Liver (tissue), 8 donors: ENCODE measurements at regions not wholly inside any gene's neighbourhood (a gene's known extent, or its start where the extent isn't known, plus 50 kb on each side); places are given as distances from the start of the nearest gene placed in this dataset.

ENCODE experiments used
- DNase-seq: peaks from one replicate; pipeline ENCODE4 v3.0.0-alpha.2; 2017; ENCODE audit warnings: low spot score
- H3K27ac ChIP-seq, 2 donors: one replicate each; pipeline ENCODE4 v1.7.0; 2013; ENCODE audit warnings: inconsistent platforms in 2 of 2, low read length in 2 of 2, control low read depth in 1 of 2, low read depth in 1 of 2, mild to moderate bottlenecking in 1 of 2
- H3K27me3 ChIP-seq, 4 donors: one replicate each; pipeline versions ENCODE4 v1.6.1 to v1.7.0; 2013; ENCODE audit warnings: low read length in 3 of 4, inconsistent platforms in 1 of 4, mild to moderate bottlenecking in 1 of 4, moderate library complexity in 1 of 4; ENCODE audit not compliant: control insufficient read depth in 4 of 4, insufficient read depth in 4 of 4
- H3K36me3 ChIP-seq, 4 donors: one replicate each; pipeline versions ENCODE4 v1.6.1 to v1.7.0; 2013; ENCODE audit warnings: low read length in 3 of 4, mild to moderate bottlenecking in 3 of 4, low read depth in 1 of 4, moderate library complexity in 1 of 4; ENCODE audit not compliant: control insufficient read depth in 4 of 4, insufficient read depth in 3 of 4
- H3K4me1 ChIP-seq, 4 donors: one replicate each; pipeline versions ENCODE4 v1.6.1 to v1.7.0; 2013; ENCODE audit warnings: low read length in 3 of 4, mild to moderate bottlenecking in 3 of 4, moderate library complexity in 1 of 4; ENCODE audit not compliant: control insufficient read depth in 4 of 4, insufficient read depth in 4 of 4
- H3K4me3 ChIP-seq, 3 donors: one replicate each; pipeline versions ENCODE4 v1.6.1 to v1.7.0; 2013; ENCODE audit warnings: low read length in 3 of 3, control low read depth in 1 of 3, low read depth in 1 of 3, mild to moderate bottlenecking in 1 of 3
- H3K9ac ChIP-seq, 2 donors: one replicate each; pipeline ENCODE4 v1.7.0; 2013; ENCODE audit warnings: low read length in 2 of 2, mild to moderate bottlenecking in 2 of 2, moderate library complexity in 2 of 2, control low read depth in 1 of 2, low read depth in 1 of 2
- H3K9me3 ChIP-seq, 4 donors: one replicate each; pipeline versions ENCODE4 v1.6.1 to v1.7.0; 2013; ENCODE audit warnings: low read length in 3 of 4; ENCODE audit not compliant: control insufficient read depth in 4 of 4
- EGR1 ChIP-seq, 2 donors: IDR thresholded peaks; 2 replicates each; pipeline ENCODE4 v1.6.1; 2016 to 2018; ENCODE audit warnings: antibody characterized with exemption in 2 of 2, low read depth in 2 of 2
- FOXA1 ChIP-seq: IDR thresholded peaks from 2 replicates; pipeline ENCODE4 v1.6.1; 2016; ENCODE audit warnings: antibody characterized with exemption
- FOXA2 ChIP-seq: IDR thresholded peaks from 2 replicates; pipeline ENCODE4 v1.6.1; 2016; ENCODE audit warnings: antibody characterized with exemption
- GABPA ChIP-seq, 2 donors: IDR thresholded peaks in 1 of 2; conservative IDR thresholded peaks in 1 of 2; 2 replicates each; pipeline ENCODE4 v1.6.1; 2016; ENCODE audit warnings: antibody characterized with exemption in 2 of 2, mild to moderate bottlenecking in 1 of 2, moderate library complexity in 1 of 2
- HNF4G ChIP-seq: IDR thresholded peaks from 2 replicates; pipeline ENCODE4 v1.6.1; 2016; ENCODE audit warnings: antibody characterized with exemption
- JUND ChIP-seq, 2 donors: IDR thresholded peaks; 2 replicates each; pipeline ENCODE4 v1.6.1; 2016; ENCODE audit warnings: antibody characterized with exemption in 2 of 2
- NR2F2 ChIP-seq: IDR thresholded peaks from 2 replicates; pipeline ENCODE4 v1.6.1; 2016; ENCODE audit warnings: antibody characterized with exemption
- RAD21 ChIP-seq, 2 donors: IDR thresholded peaks; 2 replicates each; pipeline ENCODE4 v1.6.1; 2016; ENCODE audit warnings: antibody characterized with exemption in 2 of 2, mild to moderate bottlenecking in 2 of 2
- SP1 ChIP-seq: IDR thresholded peaks from 2 replicates; pipeline ENCODE4 v1.6.1; 2018; ENCODE audit warnings: antibody characterized with exemption, mild to moderate bottlenecking
- TAF1 ChIP-seq: conservative IDR thresholded peaks from 2 replicates; pipeline ENCODE4 v1.6.1; 2016; ENCODE audit warnings: antibody characterized with exemption, mild to moderate bottlenecking
- YY1 ChIP-seq: IDR thresholded peaks from 2 replicates; pipeline ENCODE4 v1.6.1; 2016; ENCODE audit warnings: antibody characterized with exemption, mild to moderate bottlenecking
- WGBS: extraction: QIAGEN DNeasy Blood & Tissue Kit; methylation state at CpG from one replicate; pipeline ENCODE4 v1.1.7; 2013; 5-methylcytosine and 5-hydroxymethylcytosine counted together
- TF ChIP-seq, protein P1 (sequence below): fragments of 150-350 bp; IDR thresholded peaks from 2 replicates; pipeline ENCODE4 v1.5.1; 2017; ENCODE audit warnings: improper control_type of control experiment, low read depth, low read length; ENCODE audit not compliant: missing input control
- TF ChIP-seq, protein P2 (sequence below): IDR thresholded peaks from 2 replicates; pipeline ENCODE4 v1.6.1; 2016; ENCODE audit warnings: antibody characterized with exemption
- TF ChIP-seq, protein P3 (sequence below): IDR thresholded peaks from 2 replicates; pipeline ENCODE4 v1.6.1; 2016; ENCODE audit warnings: antibody characterized with exemption
- TF ChIP-seq, protein P4 (sequence below): IDR thresholded peaks from 2 replicates; pipeline ENCODE4 v1.6.1; 2016; ENCODE audit warnings: antibody characterized with exemption
- TF ChIP-seq, protein P5 (sequence below): IDR thresholded peaks from 2 replicates; pipeline ENCODE4 v1.6.1; 2016; ENCODE audit warnings: antibody characterized with exemption, mild to moderate bottlenecking
- donor health status: healthy.
- donor health status: healthy.
- donor health status: healthy.
- donor health status: healthy.
- donor health status: healthy.

DNA sequence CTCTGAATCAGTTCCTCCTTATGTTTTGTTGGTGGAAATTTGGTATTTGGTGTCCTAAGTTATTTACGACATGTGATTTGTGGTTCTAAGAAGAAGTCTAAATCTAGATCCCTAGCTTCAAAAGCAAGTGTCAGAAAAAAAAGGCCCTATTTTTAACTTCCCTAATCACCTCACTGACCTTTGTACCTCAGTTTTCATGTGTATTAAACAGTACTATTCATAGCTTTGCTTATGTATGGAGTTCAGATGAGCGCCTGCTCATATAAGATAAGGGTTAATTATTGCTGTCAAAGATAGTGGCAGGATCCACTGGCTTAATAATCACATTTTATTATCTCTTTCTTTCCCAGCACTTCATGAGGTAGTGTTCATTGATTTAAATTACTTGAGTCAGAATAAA lies 318.2 kb downstream of the PARP8 start:
- Histone ChIP-seq H3K9ac (no peak overlapping the region), H3K4me1 (no peaks in the 10 kb centered on the region)
- 80% methylated on average over 2 of the region's 2 CpGs for WGBS

DNA sequence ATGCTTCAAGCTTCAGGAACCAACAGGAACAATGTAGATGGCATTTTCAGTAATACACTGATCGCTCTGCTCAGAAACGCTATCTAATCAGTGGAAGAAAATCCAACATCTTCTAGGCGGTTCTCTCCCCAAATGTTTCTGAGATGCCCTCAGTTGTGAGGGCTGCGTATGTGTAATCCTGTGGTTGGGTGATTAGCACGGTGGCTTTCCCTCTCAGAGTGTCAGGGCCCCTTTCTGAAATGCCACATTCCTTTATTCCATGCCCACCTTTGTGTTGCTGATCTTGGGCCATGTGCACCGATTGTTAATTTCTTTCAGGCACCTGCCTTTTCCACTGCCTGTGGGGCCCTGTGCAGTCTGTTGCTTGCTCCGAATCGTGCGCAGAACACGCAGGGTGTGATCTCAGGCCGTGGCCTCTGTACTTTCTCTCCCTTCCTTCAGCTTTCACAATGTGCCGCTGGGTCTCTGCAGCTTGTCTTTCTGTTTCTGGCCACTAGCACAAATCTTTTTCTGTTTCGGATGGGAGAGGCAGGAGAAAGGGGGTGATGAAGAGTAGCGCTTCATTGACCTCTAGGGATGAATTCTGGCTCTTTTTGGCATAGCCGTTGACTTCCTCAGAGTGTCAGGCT lies 324.0 kb downstream of the PARP8 start:
- WGBS = 86% methylated on average over 15 of the region's 15 CpGs
- H3K4me3 ChIP-seq = no peak overlapping the region
- no peaks in the 10 kb centered on the region for H3K4me1 ChIP-seq
- DNase-seq = no peak
- TF ChIP-seq FOXA2 (no peak), JUND (IDR thresholded peaks at IDR 0.05) (no peak), EGR1 (IDR thresholded peaks at IDR 0.05; ENCODE audit: low read depth in 2 of 2) (no peak), YY1 (no peak), TAF1 (no peak), RAD21 (IDR thresholded peaks at IDR 0.05) (no peak), NR2F2 (no peak), HNF4G (no peak)
- TF ChIP-seq, protein P1, sequence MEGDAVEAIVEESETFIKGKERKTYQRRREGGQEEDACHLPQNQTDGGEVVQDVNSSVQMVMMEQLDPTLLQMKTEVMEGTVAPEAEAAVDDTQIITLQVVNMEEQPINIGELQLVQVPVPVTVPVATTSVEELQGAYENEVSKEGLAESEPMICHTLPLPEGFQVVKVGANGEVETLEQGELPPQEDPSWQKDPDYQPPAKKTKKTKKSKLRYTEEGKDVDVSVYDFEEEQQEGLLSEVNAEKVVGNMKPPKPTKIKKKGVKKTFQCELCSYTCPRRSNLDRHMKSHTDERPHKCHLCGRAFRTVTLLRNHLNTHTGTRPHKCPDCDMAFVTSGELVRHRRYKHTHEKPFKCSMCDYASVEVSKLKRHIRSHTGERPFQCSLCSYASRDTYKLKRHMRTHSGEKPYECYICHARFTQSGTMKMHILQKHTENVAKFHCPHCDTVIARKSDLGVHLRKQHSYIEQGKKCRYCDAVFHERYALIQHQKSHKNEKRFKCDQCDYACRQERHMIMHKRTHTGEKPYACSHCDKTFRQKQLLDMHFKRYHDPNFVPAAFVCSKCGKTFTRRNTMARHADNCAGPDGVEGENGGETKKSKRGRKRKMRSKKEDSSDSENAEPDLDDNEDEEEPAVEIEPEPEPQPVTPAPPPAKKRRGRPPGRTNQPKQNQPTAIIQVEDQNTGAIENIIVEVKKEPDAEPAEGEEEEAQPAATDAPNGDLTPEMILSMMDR = no peak
- H3K9me3 ChIP-seq = no peaks in the 10 kb centered on the region
- H3K27me3 ChIP-seq = no peaks in the 10 kb centered on the region
- no peaks in the 10 kb centered on the region for H3K36me3 ChIP-seq
- H3K27ac ChIP-seq = no peak overlapping the region
- H3K9ac ChIP-seq = no peak overlapping the region

More for the DNA sequence above, 318.2 kb downstream of the PARP8 start:
- H3K27ac ChIP-seq = no peak overlapping the region
- DNase-seq = no peak
- H3K9me3 ChIP-seq = peaks cover 0 to 2% (median 0%) of the 10 kb centered on the region in 4 donors
- no peaks in the 10 kb centered on the region for H3K36me3 ChIP-seq
- H3K27me3 ChIP-seq = peaks cover 0 to 2% (median 0%) of the 10 kb centered on the region in 4 donors
- no peak overlapping the region for H3K4me3 ChIP-seq
- TF ChIP-seq, protein P2, sequence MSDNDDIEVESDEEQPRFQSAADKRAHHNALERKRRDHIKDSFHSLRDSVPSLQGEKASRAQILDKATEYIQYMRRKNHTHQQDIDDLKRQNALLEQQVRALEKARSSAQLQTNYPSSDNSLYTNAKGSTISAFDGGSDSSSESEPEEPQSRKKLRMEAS = no peak
- no peak for TF ChIP-seq HNF4G
- no peak for TF ChIP-seq SP1
- TF ChIP-seq, protein P3, sequence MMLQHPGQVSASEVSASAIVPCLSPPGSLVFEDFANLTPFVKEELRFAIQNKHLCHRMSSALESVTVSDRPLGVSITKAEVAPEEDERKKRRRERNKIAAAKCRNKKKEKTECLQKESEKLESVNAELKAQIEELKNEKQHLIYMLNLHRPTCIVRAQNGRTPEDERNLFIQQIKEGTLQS = no peak
- TF ChIP-seq GABPA (IDR thresholded peaks at IDR 0.05 in 1 of 2, conservative IDR thresholded peaks at IDR 0.05 in 1 of 2) = no peak

DNA sequence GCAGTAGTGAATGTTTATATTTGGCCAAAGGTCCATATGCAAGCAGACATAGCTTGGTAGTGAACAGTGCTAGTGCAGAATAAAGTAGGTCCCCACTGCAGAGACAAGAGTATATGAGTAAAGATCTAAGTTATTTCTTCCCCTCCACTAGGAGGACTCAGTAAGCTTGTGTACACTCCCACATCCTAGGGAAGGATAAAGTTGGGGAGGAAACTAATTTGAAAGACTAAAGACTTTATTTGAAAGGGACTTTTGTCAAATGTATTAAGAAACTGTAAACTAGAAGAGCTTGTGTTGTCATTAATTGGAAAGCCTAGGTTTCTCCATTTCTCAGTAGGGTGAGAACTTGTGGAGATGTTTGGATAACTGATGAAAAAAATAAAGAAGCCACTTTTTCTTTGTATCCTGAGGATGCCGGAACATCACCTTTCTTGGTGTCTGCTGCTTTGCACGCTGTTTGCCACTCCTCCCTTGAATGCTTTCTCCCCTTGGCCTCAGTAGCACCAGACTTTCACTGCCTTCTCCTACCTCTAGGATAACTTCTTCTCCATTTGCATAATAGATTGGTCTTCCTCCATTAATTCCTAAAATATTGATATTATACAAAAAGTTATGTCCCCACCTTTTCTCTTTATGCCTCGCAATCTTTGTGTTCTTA lies 329.0 kb downstream of the PARP8 start:
- 71% methylated on average over 3 of the region's 3 CpGs for WGBS
- Histone ChIP-seq H3K4me1 (no peaks in the 10 kb centered on the region), H3K36me3 (no peaks in the 10 kb centered on the region), H3K9me3 (no peaks in the 10 kb centered on the region), H3K27me3 (peaks cover 0 to 2% (median 0%) of the 10 kb centered on the region in 4 donors), H3K4me3 (no peak overlapping the region), H3K27ac (no peak overlapping the region), H3K9ac (no peak overlapping the region)
- no peak for DNase-seq
- TF ChIP-seq TAF1 (no peak), YY1 (no peak), FOXA1 (no peak), RAD21 (IDR thresholded peaks at IDR 0.05) (no peak), FOXA2 (no peak), NR2F2 (no peak)
- TF ChIP-seq, protein P4, sequence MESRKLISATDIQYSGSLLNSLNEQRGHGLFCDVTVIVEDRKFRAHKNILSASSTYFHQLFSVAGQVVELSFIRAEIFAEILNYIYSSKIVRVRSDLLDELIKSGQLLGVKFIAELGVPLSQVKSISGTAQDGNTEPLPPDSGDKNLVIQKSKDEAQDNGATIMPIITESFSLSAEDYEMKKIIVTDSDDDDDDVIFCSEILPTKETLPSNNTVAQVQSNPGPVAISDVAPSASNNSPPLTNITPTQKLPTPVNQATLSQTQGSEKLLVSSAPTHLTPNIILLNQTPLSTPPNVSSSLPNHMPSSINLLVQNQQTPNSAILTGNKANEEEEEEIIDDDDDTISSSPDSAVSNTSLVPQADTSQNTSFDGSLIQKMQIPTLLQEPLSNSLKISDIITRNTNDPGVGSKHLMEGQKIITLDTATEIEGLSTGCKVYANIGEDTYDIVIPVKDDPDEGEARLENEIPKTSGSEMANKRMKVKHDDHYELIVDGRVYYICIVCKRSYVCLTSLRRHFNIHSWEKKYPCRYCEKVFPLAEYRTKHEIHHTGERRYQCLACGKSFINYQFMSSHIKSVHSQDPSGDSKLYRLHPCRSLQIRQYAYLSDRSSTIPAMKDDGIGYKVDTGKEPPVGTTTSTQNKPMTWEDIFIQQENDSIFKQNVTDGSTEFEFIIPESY = no peak
- TF ChIP-seq, protein P3 = no peak
- TF ChIP-seq, protein P5, sequence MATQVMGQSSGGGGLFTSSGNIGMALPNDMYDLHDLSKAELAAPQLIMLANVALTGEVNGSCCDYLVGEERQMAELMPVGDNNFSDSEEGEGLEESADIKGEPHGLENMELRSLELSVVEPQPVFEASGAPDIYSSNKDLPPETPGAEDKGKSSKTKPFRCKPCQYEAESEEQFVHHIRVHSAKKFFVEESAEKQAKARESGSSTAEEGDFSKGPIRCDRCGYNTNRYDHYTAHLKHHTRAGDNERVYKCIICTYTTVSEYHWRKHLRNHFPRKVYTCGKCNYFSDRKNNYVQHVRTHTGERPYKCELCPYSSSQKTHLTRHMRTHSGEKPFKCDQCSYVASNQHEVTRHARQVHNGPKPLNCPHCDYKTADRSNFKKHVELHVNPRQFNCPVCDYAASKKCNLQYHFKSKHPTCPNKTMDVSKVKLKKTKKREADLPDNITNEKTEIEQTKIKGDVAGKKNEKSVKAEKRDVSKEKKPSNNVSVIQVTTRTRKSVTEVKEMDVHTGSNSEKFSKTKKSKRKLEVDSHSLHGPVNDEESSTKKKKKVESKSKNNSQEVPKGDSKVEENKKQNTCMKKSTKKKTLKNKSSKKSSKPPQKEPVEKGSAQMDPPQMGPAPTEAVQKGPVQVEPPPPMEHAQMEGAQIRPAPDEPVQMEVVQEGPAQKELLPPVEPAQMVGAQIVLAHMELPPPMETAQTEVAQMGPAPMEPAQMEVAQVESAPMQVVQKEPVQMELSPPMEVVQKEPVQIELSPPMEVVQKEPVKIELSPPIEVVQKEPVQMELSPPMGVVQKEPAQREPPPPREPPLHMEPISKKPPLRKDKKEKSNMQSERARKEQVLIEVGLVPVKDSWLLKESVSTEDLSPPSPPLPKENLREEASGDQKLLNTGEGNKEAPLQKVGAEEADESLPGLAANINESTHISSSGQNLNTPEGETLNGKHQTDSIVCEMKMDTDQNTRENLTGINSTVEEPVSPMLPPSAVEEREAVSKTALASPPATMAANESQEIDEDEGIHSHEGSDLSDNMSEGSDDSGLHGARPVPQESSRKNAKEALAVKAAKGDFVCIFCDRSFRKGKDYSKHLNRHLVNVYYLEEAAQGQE = no peak
